Epithelial cell of esophagus (primary cell): ENCODE measurements at regions not wholly inside any gene's neighbourhood (a gene's known extent, or its start where the extent isn't known, plus 50 kb on each side); places are given as distances from the start of the nearest gene placed in this dataset.

Source experiments
- DNase-seq: peaks from one replicate; pipeline ENCODE4 v3.0.0; 2010; ENCODE audit warnings: low read depth
- H3K4me3 ChIP-seq: 2 replicates; pipeline ENCODE4 v1.5.1; 2011; ENCODE audit warnings: mild to moderate bottlenecking, low read length, control low read depth
- CTCF ChIP-seq: IDR thresholded peaks from 2 replicates; pipeline ENCODE4 v1.5.1; 2011; ENCODE audit warnings: low read depth, mild to moderate bottlenecking, low read length, control low read depth, inconsistent platforms; ENCODE audit not compliant: insufficient read depth; ENCODE audit errors: missing control alignments

GRCh38 chr18:78006006-78006773 is 756.5 kb downstream of the GALR1 start:
- no peak overlapping the region for H3K4me3 ChIP-seq
- no peak for TF ChIP-seq CTCF
- DNase-seq: no peak

DNA sequence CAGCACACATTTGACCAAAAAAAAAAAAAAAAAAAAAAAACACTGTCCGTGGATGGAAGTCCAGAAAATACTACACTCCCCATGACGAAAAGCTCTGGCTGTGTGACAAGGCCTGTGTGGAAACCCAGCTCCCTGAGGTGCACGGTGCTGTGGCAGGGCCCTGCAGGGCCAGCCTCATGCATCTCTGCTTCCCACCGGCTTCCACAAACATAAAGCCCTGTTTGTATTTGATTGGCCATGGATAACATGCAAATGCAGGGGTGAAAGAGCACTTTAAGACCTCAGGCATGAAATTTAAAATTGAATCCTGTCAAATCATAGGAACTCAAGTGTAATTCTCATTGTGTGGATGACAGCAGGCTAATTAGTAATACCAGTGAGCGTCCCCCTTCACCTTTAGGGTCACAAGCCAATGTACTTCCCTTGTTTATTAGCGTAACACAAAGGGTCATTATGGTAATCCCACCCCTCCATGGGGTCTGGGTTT is 757.2 kb downstream of the GALR1 start:
- TF ChIP-seq CTCF: no peak
- no peak overlapping the region for H3K4me3 ChIP-seq
- DNase-seq: no peak

- TF ChIP-seq CTCF: no peak
- no peak for DNase-seq
- no peak overlapping the region for H3K4me3 ChIP-seq
These were observed 760.7 kb downstream of the GALR1 start for GRCh38 chr18:78010363-78010762.

- H3K4me3 ChIP-seq: no peak overlapping the region
These were observed 768.2 kb downstream of the GALR1 start for GRCh38 chr18:78017869-78018268.

GRCh38 chr18:78021196-78021595 is 771.5 kb downstream of the GALR1 start:
- no peak overlapping the region for H3K4me3 ChIP-seq
- TF ChIP-seq CTCF: no peak
- DNase-seq: no peak

More at GRCh38 chr18:78017869-78018268, 768.2 kb downstream of the GALR1 start:
- no peak for DNase-seq
- TF ChIP-seq CTCF: no peak

DNA sequence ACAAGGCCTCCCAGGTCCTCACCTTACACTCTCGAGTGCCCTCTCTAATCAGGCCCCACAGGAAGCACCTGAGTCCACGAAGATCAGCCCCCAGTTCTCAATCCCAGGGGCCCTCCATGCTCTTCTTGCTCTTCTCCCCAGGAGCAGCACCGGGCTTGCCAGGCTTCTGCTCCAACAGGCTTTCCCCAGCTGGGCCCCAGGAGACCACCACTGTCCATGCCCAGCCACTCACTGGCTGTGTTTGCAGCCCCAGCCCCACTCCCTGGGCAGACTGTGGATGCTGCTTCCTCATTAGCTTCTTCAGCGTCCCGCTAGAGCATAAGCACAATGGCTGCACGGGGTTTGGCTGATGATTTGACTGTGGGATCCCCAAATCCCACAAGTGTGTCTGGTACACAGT is 781.9 kb downstream of the GALR1 start:
- TF ChIP-seq CTCF: no peak
- DNase-seq: no peak
- no peak overlapping the region for H3K4me3 ChIP-seq

- no peak for DNase-seq
- no peak for TF ChIP-seq CTCF
- no peak overlapping the region for H3K4me3 ChIP-seq
These were observed 782.3 kb downstream of the GALR1 start for GRCh38 chr18:78031991-78032390.
